ENCODE measurements at regions not wholly inside any gene's neighbourhood (a gene's known extent, or its start where the extent isn't known, plus 50 kb on each side); places are given as distances from the start of the nearest gene placed in this dataset.

DNA sequence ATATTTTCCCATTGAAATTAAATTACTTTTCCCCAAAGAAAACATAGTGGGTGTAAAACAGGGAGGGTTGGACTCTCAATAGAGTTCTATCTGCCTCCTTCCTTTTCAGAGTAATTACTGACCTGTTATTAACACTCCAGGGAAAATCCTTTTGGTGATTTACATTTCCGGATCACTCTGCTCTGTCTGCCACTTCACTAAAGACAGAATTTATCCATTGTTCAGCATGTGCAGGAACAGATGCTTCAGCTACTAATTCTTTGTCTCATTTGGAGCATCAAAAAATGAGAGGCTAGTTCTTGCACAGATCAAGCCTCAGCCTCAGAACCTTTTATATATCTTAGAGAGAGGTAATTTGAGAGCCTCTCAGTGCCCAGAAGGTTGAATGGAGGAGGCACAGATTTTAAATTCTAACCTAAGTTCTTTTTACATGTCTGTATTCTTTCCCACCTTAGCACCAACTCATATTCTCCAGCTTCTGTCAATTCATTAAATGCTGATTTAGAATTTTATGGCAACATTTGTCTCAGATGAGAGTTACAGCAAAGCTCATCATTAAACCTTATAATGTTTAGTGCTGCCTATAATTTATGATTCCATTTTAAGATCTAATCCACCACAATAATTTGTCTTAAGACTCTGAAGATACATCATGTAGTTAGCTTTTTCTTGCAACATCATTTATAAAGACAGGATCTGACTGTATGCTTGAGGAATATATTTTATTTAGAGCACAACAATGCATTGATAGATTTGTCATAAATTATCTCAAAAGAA lies 1494.4 kb downstream of the STIM2 start:
- no peak for DNase-seq

DNA sequence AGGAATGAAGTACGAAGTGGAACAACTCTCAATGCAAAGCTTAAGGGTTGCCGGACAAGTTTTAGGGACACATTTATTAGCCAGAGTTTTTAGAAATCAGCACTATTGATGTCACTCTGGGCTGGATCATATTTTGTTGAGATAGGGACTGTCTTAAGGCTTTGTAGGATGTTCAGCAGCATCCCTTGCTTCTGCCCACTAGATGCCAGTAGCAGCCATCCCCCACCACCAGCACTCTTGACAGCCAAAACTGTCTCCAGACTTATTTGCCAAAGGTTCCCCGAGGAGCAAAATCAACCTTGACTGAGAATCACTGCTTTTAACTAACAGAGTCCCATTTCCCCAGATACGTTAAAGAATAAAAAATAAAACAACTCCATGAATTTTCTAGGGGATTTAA lies 1497.3 kb downstream of the STIM2 start:
- DNase-seq, result no peak

DNA sequence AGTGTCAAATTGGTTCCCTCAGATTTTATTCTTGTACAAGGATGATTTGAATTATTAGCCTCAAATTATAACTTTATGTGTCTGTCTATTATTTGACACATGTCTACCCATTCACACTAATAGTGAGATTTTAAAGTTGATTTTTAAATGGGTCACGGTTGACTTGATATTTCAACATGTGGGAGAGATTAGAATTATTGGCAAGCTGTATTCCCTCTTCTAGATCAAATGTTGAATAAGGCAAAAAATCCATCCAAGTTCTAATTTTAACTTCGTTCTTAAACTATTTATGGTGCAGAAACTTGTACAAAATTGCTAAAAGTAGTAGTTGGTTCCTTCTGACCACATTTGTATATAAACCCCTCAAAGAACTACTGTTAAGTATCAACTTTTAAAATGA lies 1498.0 kb downstream of the STIM2 start:
- DNase-seq, result no peak

DNA sequence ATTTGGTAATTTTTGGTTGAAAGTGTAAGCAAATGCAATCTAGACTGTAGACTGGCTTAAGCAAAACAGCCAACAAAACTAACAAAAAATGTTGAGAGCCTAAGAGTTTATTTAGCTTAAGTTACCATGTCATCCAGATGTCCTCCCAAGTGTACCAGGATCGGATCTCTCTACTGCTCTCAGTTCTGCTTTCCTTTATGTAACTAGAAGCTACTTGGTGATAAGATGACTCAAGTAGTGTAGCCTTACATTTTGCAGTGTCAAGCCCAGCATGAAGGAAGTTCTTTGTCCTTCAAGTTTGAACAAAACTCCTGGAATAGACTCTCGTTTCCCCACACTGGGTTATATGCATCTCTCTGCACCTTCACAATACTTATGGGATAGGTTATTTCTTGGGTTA lies 1500.0 kb downstream of the STIM2 start:
- no peak for DNase-seq

DNA sequence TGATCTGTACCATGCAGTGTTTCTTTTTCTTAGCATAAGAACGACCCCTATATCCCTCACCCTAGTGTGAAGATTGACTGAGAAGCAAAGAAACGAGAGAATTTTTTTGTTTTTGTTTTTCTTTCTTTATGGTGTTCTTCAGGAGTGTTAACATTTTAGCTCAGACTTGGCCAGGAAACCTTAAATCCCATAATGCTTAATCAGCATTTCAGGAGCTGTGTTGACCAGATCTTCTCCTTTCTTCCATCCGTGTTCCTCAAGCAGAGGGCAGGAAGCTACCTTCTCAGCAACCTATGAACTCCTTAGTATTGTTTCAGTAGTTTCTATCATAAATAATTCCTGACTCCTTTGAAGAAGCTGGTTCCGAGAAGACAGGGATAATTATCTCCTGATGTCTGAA lies 1501.5 kb downstream of the STIM2 start:
- DNase-seq, result no peak

DNA sequence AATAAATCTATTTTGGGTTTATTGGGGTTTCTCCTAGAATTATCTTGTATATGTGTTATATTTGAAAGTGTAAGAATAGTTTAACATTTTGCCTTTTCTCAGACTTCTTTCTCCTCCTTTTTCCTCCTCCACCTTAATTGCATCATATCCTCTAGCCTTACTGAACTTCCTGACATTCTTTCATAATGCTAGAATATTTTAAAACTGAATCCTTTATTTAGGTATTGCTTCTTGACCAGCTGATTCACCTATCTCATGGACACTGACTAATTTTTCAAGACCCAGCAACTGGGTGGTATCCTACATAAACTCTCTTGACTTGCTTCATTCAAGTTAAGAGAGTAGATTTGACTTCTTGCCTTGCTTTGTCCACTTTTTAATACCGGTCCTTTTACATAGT lies 1508.9 kb downstream of the STIM2 start:
- no peak for DNase-seq

DNA sequence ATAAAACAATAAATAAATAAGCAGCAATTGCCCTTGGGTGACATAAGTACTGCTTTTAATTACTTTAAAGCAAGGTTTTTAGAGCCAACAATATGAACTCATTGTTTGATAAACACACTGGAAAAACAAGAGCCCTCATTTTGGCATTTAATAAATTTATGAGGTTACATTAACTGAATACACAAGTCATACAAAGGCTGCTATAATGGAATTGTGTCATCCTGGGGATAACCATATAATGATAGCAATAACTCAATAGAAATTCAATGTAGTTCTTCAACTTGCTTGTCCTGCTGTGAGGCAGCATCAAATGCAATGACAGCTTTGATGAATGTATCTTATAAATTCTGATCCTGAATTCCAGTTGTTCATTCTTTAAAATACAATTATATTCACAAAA lies 1512.5 kb downstream of the STIM2 start:
- DNase-seq, result no peak

DNA sequence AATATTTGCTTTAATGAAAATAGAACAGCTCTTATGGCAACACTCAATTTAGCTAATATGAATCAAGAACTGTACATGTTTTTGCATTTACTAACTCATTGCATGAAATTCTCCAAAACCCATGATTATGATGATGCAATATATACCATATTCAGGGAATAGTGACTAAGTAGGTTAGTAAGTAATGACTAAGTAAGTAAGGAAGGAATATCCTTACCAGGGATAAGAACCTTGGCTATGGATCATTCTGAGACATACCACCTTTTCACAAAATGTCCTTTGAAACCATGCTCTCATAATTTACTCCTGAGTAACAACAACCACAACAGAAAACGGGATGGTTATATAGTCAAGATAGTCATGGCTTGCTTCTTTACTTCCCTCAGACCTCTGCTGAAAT lies 1513.0 kb downstream of the STIM2 start:
- DNase-seq, result no peak

DNA sequence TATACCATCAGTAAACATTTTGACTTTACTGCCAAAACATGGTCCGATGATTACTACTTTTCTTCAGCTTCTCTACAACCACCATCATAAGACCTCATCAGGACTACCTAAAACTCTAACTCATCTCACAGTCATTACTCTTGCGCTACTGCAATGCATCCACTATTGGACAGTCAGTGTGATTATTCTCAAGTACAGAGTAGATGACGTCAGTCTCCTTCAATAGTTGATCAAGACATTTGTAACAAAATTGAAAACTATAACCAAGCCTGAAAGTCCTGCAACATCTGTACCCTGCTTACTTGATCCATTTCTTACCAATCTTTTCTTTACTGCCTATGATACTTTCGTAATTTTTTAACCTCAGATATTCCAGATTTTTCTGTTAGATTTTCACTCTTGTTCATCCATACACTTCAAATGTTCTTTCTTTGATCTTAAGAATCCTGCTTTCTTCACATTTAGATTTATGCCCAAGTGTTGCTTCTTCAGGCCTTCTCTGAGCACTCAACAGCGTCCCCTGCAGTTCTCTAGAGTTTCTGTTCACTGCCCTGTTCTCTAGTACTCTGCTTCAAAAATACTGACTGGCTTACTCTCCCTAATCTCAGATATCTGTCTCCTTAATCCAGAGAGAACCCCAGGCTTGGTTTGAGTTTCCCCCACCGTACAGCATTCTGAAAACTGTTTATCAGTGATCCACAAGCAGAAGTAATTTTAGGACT lies 1517.6 kb downstream of the STIM2 start:
- no peak for DNase-seq

DNA sequence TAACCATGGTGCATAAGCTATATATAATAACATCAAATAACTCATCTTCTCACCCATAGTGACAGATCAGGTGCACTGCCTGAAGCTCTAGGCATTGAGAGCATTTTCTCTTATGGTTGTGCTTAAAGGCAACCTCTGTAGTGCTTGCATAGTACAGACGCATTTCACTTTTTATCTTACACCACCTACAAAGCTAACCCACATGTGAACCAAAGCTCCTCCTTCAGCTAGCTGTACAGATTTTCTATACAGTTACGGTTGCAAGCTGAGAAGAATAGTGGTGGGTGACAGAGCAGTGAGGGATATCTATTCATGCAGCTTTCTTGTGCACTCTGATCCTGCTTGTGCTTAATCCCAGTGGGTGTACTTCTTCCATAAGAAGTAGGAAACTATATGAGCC lies 1525.2 kb downstream of the STIM2 start:
- DNase-seq, result no peak

DNA sequence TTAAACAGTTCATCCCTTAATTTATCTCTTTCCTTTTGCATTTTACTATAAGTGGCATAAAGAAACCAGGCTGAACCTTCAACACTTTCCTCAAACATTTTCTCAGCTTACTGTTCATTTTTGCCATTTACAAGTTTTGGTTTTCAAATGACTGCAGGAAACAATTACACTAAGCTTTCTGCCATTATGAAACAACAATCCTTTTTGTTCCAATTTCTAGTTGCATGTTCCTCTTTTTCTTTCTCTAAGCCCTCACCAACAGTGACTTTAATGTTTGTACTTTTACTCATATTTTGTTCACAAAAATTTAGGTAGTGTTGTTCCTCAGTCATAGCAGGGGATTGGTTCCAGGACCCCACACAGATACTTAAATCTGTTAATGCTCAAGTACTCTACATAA lies 1526.1 kb downstream of the STIM2 start:
- DNase-seq, result no peak

DNA sequence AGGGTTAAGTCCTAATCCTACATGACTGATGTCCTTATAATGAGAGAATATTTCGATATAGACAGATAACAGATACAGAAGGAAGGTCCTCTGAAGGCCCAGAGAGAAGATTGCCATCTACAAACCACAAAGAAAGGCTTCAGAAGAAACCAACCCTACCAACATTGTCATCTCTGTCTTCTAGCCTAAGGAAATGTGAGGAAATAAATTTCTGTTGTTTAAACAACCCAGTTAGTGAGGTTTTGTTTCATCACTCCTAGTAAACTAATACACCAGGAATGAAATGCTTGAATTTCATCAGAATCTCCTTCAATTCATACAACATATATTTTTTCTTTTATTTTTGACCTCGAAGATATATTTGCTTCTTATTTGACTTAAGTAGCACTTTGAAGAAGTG lies 1527.8 kb downstream of the STIM2 start:
- DNase-seq, result no peak

DNA sequence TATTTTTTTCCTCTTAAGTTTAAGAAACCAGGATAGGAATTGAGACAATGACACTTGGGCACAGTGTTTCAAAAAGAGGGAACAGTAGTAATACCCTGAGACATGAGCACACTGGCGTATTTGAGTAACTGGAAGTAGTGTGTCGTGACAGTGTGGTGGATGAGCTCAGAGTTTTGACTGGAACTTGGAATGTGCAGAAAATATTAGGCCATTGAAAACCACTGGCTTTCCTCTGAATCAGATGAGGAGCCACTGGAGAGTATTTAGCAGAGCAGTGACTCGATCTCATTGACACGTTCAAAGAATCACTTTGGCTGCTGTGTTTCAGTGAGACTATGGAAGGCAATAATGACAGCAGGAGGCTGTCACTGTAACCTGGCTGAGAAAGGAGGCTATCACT lies 1531.2 kb downstream of the STIM2 start:
- no peak for DNase-seq

DNA sequence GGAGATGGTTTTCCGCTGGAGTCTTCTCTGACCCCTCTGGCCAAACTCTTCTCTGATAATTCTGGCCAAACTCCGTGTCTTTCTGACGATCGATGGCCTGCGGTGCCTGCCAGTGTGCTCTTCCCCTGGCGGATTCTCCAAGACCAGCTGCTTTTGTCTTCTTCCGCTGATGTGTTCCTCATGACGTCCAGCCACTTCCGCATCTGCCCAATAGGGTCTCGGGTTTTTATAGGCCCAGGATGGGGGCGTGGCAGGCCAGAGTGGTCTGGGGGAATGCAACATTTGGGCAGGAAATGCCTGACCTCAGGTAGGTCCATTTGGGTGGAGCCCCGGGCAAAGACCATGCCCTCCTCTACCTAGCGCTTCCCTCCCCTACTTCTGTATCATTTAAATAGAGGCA lies 1542.1 kb downstream of the STIM2 start:
- no peak for DNase-seq

DNA sequence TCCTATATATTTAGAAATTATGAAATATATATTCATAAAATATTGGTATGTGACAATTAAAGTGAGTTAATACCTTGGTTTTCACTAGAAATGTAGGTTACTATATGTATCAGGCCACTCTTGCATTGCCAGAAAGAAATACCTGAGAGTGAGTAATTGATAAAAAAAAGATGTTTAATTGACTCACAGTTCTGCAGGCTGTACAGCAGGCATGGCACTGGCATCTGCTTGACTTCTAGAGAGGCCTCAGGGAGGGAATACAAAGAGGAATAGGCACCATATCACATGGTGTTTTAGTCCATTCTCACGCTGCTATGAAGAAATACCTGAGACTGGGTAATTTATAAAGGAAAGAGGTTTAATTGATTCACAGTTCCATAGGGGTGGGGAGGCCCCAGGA lies 1560.6 kb downstream of the STIM2 start:
- no peak for DNase-seq

DNA sequence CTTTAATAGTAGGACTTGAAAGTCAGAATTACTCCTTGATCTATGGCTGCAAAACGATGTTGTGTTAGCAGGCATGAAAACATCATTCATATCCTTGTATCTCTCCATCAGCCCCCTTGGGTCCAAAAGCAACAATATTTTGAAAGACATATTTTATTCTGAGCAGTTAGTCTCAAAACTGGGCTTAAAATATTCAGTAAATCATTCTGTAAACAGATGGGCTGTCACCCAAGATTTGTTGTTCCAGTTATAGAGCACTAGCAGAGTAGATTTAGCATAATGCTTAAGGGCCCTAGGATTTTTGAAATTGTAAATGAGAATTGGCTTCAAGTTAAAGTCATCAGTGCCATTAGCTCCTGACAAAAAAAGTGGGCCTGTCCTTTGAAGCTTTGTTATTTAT lies 1565.6 kb downstream of the STIM2 start:
- no peak for DNase-seq

DNA sequence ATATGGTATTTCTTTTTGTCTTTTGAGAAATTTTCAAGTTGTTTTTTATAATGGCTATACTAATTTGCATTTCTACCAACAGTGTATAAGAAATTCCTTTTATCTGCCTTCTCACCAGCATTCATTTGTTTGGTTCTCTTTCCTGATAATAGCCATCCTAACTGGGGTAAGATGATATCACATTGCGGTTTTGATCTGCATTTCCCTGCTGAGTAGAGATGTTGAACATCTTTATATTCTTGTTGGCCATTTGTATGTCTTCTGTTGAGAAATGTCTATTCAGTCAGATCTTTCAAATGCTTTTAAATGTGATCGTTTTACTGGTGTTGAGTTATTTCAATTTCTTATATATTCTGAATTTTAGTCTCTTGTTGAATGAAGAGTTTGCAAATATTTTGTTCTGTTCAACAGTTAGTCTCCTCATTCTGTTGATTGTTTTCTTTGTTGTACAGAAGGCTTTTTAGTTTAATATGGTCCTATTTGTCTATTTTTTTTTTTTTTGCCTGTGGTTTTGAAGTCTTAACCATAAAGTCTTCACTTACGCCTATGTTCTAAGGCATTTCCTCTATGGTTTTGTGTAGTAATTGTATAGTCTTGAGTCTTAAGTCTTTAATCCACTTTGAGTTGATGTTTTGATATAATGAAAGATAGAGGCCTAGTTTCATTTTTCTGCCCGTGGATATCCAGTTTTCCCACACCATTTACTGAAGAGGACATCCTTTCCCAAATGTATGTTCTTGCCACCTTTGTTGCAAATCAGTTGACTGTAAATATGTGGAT lies 1566.9 kb downstream of the STIM2 start:
- DNase-seq, result no peak

DNA sequence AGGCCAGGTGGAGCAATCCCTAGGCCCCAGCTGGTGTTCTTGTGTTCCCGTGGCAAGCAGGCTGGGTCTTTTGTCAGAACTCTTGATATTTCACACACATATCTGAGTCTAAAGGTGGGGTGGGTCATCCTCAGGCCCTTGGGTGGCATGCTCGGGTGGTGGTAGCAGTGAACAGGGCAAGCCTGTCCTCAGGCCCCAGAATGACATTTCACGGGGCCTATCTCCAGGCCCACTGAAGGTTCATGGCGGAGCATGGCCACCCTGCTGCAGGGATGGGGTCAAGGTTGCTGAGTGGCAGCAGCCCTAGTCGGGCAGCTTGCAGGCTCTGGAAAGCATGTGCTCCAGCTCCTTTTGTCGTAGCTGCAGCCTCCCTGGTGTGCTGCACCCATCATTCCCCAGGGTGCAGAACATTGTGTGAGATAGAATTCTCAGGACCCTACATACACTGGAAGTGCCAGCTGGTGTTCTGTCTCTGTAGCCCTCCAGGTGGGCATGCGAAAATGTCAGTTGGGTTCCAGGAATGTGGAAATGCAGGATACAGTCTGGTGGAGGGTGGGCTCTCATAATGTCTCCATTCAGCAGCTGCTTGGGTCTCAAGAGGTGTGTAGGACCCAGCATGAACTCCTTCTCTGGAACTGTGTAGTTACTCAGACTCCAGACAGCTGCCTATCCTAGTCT lies 1571.8 kb downstream of the STIM2 start:
- DNase-seq, result no peak

DNA sequence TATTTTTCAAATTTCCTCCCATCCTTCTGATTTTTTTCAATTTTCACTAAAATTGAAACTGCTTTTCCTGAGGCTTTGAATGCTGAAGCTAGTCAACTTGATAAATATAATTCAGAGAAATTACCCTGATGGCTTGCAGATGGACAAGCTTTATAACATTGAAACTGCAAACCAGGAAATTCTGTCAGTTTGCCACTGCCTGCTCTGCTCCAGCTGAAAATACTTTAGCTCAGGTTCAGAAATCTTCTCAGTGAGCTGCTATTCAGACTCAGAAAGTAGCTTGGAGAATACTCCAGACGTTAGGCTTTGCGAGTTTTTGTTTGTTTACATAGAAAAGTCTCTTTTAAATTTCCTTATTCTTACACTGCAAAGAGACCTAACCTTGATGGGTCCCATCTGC lies 1574.7 kb downstream of the STIM2 start:
- DNase-seq, result no peak

DNA sequence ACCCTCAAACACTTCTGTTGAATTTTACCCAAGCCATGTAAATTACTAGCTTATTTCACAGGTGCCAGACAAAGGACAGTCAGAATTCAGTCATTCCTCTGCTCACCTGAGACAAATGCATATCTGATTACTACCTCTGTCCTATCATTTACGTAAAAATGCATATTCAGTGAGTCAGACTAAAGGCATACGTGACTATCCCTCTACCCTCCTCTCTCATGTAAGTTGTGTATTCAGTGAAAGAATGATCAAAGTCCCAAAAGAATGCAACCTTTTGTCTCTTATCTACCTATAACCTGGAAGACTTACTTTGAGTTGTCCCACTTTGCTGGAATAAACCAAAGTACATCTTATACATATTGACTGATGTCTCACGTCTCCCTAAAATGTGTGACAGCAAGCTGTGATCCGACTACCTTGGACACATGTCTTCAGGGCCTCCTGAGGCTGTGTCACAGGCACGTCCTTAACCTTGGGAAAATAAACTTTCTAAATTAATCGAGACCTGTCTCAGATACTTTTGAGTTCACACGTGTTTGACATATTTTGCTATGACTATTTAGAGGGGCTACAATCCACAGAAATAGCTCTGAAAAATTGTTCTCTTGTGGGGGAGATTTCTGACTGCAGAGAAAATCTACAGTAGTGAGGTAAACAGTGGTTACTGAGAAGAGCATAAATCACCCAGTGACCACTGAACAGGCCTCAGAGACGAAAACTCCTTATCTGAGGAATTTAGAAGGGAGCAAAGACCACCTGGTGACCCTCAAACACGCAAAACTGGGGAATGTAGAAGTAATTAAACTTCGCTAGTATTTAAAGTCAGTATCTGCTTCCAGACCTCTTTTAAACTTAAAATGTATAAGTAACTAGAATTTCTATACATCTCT lies 1575.8 kb downstream of the STIM2 start:
- DNase-seq, result no peak

DNA sequence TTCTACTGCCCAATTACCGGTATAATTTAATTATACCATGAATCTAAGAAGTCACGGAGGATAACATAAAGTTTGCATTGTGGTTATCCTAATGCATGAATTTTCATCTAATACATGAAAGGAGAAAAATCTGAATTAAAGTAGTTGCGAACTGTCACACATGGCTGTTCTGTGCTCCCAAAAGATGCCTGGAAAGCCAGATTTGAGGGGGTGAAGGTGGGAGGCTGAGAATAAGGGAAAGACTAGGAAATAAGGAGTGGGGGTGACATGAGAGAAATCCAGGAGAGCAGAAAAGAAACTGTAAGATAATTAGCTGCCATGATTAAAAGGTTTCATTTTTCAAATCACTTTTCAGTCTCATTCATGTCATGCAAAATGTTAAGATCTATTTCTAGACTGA lies 1582.7 kb downstream of the STIM2 start:
- DNase-seq, result no peak

DNA sequence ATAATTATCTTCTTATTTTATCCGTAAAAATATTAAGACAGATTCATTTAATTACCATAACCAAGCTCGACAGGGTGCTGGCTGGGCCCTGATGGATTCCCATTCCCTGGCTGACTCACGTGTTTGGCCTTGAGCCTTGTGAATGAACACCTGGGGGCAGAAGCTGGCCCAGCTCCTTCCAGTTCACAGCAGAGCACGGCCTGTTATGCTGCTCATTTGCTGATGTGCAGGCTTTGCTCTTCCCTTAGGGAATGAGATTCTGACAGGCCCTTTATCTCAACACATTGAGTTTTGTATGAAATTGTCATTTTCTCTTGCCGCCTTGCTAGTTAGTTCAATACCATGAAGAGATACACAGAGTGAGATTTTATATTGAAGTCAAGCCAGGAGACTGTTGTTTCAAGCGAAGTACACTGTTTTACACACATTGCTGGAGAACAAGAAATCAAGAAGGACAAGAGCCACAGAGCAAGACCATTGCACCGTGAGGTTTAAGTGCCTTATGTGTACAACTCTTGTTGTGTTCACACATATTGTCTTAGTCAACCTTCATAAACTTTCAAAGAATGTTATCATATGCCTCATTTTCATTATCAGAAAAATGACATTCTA lies 1583.3 kb downstream of the STIM2 start:
- no peak for DNase-seq
